ENCODE measurements at regions not wholly inside any gene's neighbourhood (a gene's known extent, or its start where the extent isn't known, plus 50 kb on each side); places are given as distances from the start of the nearest gene placed in this dataset.
A peak's percentile ranks its signal among the peaks of the same experiment; 100 is the strongest.

DNA sequence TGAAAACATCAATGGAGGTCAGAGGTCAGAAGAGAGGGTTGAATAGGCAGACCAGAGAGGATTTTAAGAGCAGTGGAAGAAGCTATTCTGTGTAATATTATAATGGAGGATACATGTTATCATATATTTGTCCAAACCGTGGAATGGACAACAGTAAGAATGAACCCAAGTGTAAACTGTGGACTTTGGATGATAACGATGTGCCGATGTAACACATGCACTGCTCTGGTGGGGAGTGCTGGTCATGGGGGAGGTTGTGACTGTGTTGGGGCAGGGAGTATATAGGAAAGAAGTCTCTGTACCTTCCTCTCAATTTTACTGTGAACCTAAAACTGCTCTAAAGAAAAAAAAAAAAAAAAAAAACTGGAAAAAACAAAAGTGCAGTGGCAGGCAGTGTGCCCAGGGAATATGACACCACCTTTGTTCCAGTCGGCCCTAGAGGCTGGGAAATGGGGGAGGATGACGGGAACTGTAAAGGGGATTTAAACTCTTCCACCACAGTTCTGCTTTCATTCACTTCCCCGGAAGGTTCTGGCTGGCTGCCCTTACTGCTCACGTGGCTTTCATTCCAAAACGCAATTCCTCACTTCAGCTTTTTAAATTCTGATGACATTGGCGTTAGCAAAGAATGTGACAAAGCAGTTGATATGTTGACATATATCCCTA lies 113.7 kb upstream of the ANKRD1 start:
- Mint-ChIP-seq H3K4me3 (peak overlapping the region; percentile 15), H3K4me1 (peaks cover 15% of the 10 kb centered on the region), H3K27ac (peak overlapping the region; percentile 4), H3K36me3 (ENCODE audit: low read depth) (no peaks in the 10 kb centered on the region), H3K27me3 (peaks cover 6% of the 10 kb centered on the region)
- DNase-seq (no peak), ATAC-seq (no peak)
- H3K9me3 ChIP-seq (ENCODE audit: control insufficient read depth, low read length, poor library complexity, severe bottlenecking): no peaks in the 10 kb centered on the region

DNA sequence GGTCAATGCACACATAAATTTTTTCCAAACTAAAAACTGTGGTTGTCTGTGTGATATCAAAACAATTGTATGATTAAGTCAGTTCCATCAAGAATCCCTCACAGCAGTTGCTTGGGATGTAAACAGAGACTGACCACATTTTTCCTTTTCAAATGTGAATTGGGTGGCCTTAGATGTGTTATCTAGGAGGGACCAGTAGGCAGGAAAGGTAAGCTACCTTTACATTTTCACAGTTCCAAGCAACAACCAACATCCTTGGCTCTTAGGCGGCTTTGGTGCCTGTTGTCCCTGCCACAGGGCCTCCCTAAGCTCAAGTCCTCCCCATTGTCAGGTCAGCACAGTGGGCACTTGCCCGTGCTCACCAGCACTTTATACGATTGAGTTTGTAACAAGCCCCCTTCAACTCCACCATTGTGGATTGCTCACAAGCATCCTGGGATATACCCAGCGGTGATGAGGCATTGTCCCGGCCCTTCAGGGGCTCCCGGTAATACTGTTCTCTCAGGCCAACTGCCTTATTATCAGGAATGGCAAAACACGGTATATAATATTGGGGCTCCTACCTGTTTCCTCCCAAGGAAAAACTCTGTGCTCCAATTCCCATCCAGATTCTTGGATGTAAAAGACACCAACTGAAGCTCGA lies 114.9 kb upstream of the ANKRD1 start:
- Mint-ChIP-seq H3K27me3 (peaks cover 6% of the 10 kb centered on the region), H3K4me3 (no peak overlapping the region), H3K27ac (no peak overlapping the region), H3K36me3 (ENCODE audit: low read depth) (no peaks in the 10 kb centered on the region), H3K4me1 (peaks cover 15% of the 10 kb centered on the region)
- ATAC-seq (no peak), DNase-seq (no peak)
- no peaks in the 10 kb centered on the region for H3K9me3 ChIP-seq (ENCODE audit: control insufficient read depth, low read length, poor library complexity, severe bottlenecking)

DNA sequence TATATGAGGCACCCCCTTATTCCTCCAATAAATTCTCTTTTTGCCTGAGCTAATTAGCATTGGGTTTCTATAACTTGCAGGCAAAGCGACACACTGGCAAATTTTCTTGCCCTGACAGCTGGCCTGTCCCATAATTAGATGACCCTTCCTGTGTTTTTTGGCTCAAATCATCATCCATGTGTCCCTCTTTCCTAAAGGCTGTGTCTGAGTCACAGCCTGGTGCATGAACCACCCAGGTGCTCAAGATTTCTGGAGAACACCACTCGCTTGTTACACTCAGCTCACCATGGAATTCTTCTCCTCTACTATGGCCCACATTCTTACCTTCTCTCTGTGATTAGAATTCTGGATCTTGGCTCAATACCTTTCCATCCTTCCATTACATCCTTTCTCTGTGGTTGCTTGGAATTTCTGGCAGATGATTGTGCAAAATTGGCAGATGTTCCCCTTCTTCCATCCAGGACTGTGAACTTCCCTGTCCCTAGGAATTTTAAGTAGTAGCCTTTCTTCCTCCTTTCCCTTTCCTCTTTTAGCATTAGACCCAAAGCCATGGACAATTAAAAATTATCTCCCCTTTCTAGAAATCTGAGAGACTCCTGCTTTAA lies 116.0 kb upstream of the ANKRD1 start:
- Mint-ChIP-seq H3K4me1 (peaks cover 15% of the 10 kb centered on the region), H3K4me3 (no peak overlapping the region), H3K27ac (no peak overlapping the region), H3K36me3 (ENCODE audit: low read depth) (no peaks in the 10 kb centered on the region), H3K27me3 (peaks cover 16% of the 10 kb centered on the region)
- no peaks in the 10 kb centered on the region for H3K9me3 ChIP-seq (ENCODE audit: control insufficient read depth, low read length, poor library complexity, severe bottlenecking)
- no peak for DNase-seq
- ATAC-seq: no peak

DNA sequence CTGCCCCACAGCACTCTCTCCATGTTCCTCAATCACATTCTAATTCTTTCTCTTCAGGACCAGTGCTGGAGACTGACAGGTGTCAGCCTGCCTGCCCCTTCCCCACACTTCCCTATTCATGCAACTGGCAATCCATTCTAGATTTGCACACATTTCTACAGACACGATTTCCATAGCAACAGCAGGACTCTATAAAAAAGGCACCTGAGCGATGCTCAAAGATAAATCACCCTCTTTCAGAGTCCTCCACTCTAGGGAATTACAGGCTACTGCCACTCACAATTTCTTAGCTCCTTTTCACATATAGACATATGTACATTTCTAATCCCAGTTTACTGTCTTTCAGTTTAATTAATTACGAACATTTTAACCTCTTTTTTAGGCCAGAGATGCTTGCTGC lies 118.1 kb upstream of the ANKRD1 start:
- no peak for ATAC-seq
- Mint-ChIP-seq H3K4me3 (no peak overlapping the region), H3K36me3 (ENCODE audit: low read depth) (peaks cover 3% of the 10 kb centered on the region), H3K27ac (no peak overlapping the region), H3K4me1 (peaks cover 6% of the 10 kb centered on the region), H3K27me3 (peaks cover 24% of the 10 kb centered on the region)
- no peaks in the 10 kb centered on the region for H3K9me3 ChIP-seq (ENCODE audit: control insufficient read depth, low read length, poor library complexity, severe bottlenecking)
- DNase-seq: no peak

DNA sequence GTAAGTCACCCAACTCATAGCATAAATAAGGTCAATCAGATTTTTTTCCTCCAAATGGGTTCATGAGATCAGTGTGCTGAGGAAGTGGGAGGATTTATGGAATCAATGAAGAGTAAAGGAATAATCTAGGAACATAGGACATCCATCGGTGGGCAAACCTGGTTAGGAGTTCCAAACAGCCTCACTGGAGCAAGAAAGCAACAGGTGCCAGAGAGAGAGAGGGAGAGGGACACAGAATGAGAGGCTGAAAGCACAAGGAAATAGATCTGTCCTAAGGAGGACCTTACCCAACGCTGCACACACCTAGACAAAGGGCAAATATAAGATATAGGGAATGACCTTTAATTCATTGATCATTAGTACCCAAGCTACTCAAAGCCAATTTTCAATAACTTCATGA lies 119.5 kb upstream of the ANKRD1 start:
- ATAC-seq (no peak), DNase-seq (no peak)
- H3K9me3 ChIP-seq (ENCODE audit: control insufficient read depth, low read length, poor library complexity, severe bottlenecking): no peaks in the 10 kb centered on the region
- no peak overlapping the region for H3K27ac Mint-ChIP-seq
- H3K36me3 Mint-ChIP-seq (ENCODE audit: low read depth): peaks cover 3% of the 10 kb centered on the region
- no peak overlapping the region for H3K4me3 Mint-ChIP-seq
- no peaks in the 10 kb centered on the region for H3K4me1 Mint-ChIP-seq
- H3K27me3 Mint-ChIP-seq: peaks cover 31% of the 10 kb centered on the region

DNA sequence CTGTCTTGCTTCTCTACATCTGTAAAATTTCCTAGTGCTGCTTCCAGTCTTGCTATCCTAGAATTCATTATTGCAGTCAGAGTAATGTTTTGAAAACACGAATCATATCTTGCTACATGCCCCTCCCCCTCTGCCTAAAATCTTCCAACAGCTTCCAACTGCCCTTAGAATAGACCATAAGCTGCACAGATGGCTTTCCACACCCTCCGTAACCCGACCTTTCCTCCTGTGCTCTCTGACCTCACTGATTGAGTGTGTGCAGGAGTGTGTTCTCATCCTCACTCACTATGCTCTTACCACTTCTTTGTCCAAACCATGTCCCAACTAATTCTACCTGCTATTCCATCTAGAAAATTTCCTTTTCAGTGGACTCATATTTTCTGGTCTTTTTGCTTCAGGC lies 121.2 kb upstream of the ANKRD1 start:
- Mint-ChIP-seq H3K27me3 (peaks cover 47% of the 10 kb centered on the region), H3K36me3 (ENCODE audit: low read depth) (peaks cover 6% of the 10 kb centered on the region), H3K4me3 (no peak overlapping the region), H3K4me1 (no peaks in the 10 kb centered on the region), H3K27ac (no peak overlapping the region)
- DNase-seq: no peak
- no peak for ATAC-seq
- no peaks in the 10 kb centered on the region for H3K9me3 ChIP-seq (ENCODE audit: control insufficient read depth, low read length, poor library complexity, severe bottlenecking)

DNA sequence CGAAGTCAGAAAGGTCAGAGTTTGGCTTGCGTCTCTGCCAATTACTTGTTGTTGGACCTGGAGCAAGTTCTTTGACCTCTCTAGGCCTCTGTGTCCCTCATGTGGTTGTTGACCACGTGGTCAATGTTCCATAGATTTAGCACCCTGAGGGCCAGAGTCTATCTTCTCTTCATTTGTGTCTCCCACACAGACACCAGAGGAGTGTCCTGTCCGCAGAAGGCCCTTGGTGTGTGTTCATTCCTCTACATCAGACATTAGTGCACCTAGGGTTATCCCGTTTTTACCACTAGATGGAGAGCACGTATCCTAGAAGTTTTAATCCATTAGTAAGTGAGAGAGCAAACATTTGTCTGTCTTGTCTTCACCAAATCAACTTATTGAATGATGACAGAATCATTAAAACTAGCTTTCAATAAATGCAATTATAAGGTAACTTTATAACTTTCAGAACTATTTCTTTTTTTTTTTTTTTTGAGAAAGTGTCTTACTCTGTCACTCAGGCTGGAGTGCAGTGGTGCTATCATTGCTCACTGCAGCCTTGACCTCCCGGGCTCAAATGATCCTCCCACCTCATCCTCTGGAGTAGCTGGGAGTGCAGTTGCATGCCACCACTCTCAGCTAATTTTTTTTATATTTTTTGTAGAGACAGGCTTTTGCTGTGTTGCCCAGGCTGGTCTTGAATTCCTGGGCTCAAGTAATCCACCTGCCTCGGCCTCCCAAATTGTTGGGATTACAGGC lies 122.5 kb upstream of the ANKRD1 start:
- DNase-seq (no peak), ATAC-seq (no peak)
- no peak overlapping the region for H3K27ac Mint-ChIP-seq
- peaks cover 6% of the 10 kb centered on the region for H3K36me3 Mint-ChIP-seq (ENCODE audit: low read depth)
- H3K4me3 Mint-ChIP-seq: no peak overlapping the region
- peaks cover 47% of the 10 kb centered on the region for H3K27me3 Mint-ChIP-seq
- H3K4me1 Mint-ChIP-seq: no peaks in the 10 kb centered on the region
- no peaks in the 10 kb centered on the region for H3K9me3 ChIP-seq (ENCODE audit: control insufficient read depth, low read length, poor library complexity, severe bottlenecking)

DNA sequence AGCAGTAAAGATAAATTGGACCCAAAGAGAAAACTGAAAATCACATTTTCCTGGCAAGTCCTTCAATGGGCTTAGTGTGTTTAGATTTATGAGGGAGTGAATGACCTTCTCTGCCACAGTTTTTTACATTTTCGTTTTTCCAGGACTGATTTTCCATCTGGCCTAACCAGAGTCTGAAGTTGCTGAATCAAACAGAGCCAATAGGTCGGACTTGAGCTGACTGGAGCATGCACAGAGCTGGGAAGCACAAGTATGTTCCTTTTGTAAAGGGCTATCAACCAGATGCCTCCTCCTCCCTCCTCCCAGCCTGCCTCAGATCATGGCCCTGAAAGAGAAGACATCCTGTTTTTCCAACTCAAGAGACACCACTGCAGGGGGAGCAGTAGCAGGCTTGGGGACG lies 126.0 kb upstream of the ANKRD1 start:
- no peak overlapping the region for H3K27ac Mint-ChIP-seq
- H3K27me3 Mint-ChIP-seq: peaks cover 53% of the 10 kb centered on the region
- H3K9me3 ChIP-seq (ENCODE audit: control insufficient read depth, low read length, poor library complexity, severe bottlenecking): no peaks in the 10 kb centered on the region
- no peak overlapping the region for H3K4me3 Mint-ChIP-seq
- ATAC-seq (no peak), DNase-seq (no peak)
- peaks cover 6% of the 10 kb centered on the region for H3K36me3 Mint-ChIP-seq (ENCODE audit: low read depth)
- H3K4me1 Mint-ChIP-seq: no peaks in the 10 kb centered on the region

DNA sequence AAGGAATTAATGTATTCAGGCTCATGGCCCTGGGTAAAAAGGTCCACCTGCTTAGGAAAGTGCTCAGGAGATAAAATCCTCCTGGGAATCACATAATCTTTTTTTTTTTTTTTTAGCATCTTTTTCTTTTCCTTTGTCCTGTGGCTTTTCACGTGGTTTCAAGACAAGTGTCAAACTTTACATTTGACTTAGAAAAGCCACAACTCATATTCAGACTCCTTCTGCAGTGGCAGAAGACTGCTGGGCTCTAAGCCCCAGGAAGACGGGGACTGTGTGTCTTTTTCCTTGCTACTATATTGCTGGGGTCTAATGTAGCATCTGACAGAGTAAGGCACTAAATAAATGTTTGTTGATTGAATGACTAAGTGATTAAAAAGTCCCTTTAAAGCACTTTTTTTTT lies 127.5 kb upstream of the ANKRD1 start:
- no peaks in the 10 kb centered on the region for H3K9me3 ChIP-seq (ENCODE audit: control insufficient read depth, low read length, poor library complexity, severe bottlenecking)
- no peaks in the 10 kb centered on the region for H3K4me1 Mint-ChIP-seq
- no peak overlapping the region for H3K27ac Mint-ChIP-seq
- H3K36me3 Mint-ChIP-seq (ENCODE audit: low read depth): peaks cover 3% of the 10 kb centered on the region
- DNase-seq: no peak
- ATAC-seq: no peak
- H3K27me3 Mint-ChIP-seq: peaks cover 45% of the 10 kb centered on the region
- no peak overlapping the region for H3K4me3 Mint-ChIP-seq

DNA sequence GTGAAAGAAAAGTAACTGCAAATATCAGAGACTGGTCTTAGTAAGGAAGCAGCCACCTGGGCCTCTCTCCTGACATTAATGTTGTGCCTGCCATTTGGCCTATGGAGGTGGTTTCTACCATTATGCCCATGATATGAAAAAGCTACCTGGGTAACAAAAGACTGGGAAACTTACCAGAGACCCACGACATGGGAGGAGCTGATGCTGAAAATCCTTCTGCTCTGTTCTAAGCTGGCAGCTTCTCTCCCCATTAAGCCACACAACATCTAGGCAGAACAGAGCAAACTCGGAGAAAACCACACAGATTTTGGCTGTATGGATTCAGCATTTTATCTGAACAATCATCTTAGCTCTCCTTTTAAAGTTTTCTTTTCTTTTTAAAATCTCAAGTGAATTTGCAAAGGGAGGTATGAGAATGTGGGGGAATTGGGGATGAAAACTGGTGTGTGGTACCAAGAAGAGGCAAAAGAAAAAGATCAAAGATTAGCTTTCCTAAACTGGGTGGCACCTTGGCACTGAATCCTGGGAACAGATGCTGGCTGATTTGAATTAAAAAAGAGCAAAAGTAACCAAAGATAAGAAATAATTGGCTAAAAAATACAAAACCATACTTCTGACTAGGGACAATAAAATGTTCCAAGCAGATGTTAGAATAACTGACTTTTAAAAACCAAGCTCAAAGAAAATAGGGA lies 128.6 kb upstream of the ANKRD1 start:
- Mint-ChIP-seq H3K27me3 (peaks cover 45% of the 10 kb centered on the region), H3K4me1 (no peaks in the 10 kb centered on the region), H3K27ac (no peak overlapping the region), H3K36me3 (ENCODE audit: low read depth) (peaks cover 3% of the 10 kb centered on the region), H3K4me3 (no peak overlapping the region)
- H3K9me3 ChIP-seq (ENCODE audit: control insufficient read depth, low read length, poor library complexity, severe bottlenecking): no peaks in the 10 kb centered on the region
- ATAC-seq: no peak
- no peak for DNase-seq

DNA sequence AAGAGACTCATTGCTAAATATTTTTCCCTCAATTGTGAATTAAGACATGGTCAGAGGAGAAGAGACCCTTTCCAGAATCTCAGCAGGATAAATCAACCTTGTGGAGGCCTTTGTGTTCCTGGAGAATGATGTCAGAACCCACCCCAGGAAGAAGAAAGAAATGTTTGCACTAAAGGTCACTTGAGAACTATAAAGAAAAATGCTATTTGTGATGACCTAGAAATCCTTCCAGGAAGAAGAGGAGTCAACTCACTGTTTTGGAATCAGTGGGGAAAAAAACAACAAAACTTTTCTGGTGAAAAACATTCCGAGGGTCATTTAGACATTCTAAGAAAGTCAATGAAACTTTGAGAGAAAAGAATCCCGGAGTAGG lies 129.1 kb upstream of the ANKRD1 start:
- H3K9me3 ChIP-seq (ENCODE audit: control insufficient read depth, low read length, poor library complexity, severe bottlenecking): no peaks in the 10 kb centered on the region
- Mint-ChIP-seq H3K27me3 (peaks cover 39% of the 10 kb centered on the region), H3K4me3 (no peak overlapping the region), H3K4me1 (no peaks in the 10 kb centered on the region), H3K27ac (no peak overlapping the region), H3K36me3 (ENCODE audit: low read depth) (peaks cover 3% of the 10 kb centered on the region)
- ATAC-seq (no peak), DNase-seq (no peak)

DNA sequence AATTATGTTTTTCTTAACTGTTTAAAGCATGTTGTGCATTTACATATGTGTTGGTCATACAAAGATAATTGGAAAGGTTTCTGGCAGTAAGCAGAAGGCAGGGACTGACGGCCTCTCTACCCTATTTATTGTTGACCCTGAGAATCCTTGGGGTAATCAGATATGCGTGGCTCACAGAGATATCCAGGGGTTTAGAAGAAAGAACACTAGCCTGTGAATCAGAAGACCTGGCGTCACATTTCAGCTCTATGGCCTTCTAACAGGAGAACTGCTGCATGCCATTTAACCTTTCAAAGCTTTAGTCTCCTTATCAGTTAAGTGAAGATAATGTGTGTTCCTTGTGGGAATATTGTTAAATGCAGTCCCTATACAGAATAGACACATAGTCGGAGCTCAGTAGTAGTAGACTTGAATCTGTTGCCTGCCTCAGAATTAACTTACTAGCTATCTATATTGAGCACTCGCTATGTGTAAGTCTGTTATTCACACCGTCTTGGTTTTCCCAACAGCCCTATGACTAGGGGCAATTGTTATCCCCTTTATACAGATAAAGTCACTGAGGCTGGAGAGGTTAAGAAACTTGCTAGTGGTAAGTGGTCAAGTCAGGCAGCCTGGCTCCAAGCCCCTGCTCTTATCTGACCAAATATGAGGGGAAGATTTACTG lies 129.6 kb upstream of the ANKRD1 start:
- no peak for DNase-seq
- no peak for ATAC-seq
- no peaks in the 10 kb centered on the region for H3K9me3 ChIP-seq (ENCODE audit: control insufficient read depth, low read length, poor library complexity, severe bottlenecking)
- Mint-ChIP-seq H3K4me3 (no peak overlapping the region), H3K4me1 (no peaks in the 10 kb centered on the region), H3K27ac (no peak overlapping the region), H3K36me3 (ENCODE audit: low read depth) (peaks cover 3% of the 10 kb centered on the region), H3K27me3 (peaks cover 36% of the 10 kb centered on the region)

DNA sequence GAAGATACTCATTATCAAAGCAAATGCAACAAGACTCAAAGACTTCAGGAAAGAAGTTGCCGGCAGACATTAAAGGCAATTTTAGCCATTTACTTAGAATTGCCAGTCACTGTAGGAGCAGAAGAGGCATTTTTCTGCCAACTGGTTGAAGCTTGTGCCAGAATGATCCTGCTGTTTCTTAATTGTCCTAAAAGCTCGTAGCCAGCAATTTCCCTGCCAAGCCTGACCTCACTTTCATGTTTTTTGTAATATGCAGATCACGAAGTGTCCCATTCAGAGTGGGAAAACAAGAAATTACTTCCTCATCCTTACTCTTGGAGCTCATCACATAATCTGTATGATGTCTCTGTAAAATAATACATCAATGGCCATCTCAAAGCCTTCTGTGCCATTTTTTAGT lies 130.9 kb upstream of the ANKRD1 start:
- DNase-seq (no peak), ATAC-seq (no peak)
- Mint-ChIP-seq H3K4me3 (no peak overlapping the region), H3K36me3 (ENCODE audit: low read depth) (no peaks in the 10 kb centered on the region), H3K4me1 (no peaks in the 10 kb centered on the region), H3K27ac (no peak overlapping the region), H3K27me3 (peaks cover 24% of the 10 kb centered on the region)
- no peaks in the 10 kb centered on the region for H3K9me3 ChIP-seq (ENCODE audit: control insufficient read depth, low read length, poor library complexity, severe bottlenecking)

Data from T-helper 17 cell (primary cell).